Heart right ventricle (tissue), 16 donors: ENCODE measurements at regions not wholly inside any gene's neighbourhood (a gene's known extent, or its start where the extent isn't known, plus 50 kb on each side); places are given as distances from the start of the nearest gene placed in this dataset.

ENCODE experiments used
- ATAC-seq, 8 donors: fragments of 200-7000 bp; cut with Tn5 transposase; one replicate each; pipeline ENCODE4 v1.9.1; 2020; ENCODE audit warnings: mild to moderate bottlenecking in 8 of 8, moderate library complexity in 8 of 8, moderate number of reproducible peaks in 1 of 8
- DNase-seq, 2 donors: peaks; one replicate each; pipeline ENCODE4 v3.0.0-alpha.2; 2020
- H3K27ac ChIP-seq, 10 donors: fragments of 200-600 bp; sonication (generic) in 2 of 10; one replicate each; pipeline versions ENCODE4 v1.5.0 to v1.8.0; 2020 to 2022; ENCODE audit warnings: mild to moderate bottlenecking in 3 of 10
- H3K27me3 ChIP-seq, 7 donors: fragments of 200-600 bp; one replicate each; pipeline ENCODE4 v1.8.0; 2021 to 2022; ENCODE audit warnings: mild to moderate bottlenecking in 2 of 7
- H3K36me3 ChIP-seq, 9 donors: fragments of 200-600 bp; sonication (generic) in 1 of 9; one replicate each; pipeline versions ENCODE4 v1.5.0 to v1.8.0; 2020 to 2022; ENCODE audit warnings: mild to moderate bottlenecking in 2 of 9
- H3K4me1 ChIP-seq, 9 donors: fragments of 200-600 bp; sonication (generic) in 1 of 9; one replicate each; pipeline versions ENCODE4 v1.5.0 to v1.8.0; 2020 to 2022; ENCODE audit warnings: mild to moderate bottlenecking in 4 of 9
- H3K4me3 ChIP-seq, 10 donors: fragments of 200-600 bp; sonication (generic) in 2 of 10; one replicate each; pipeline versions ENCODE4 v1.5.0 to v1.8.0; 2020 to 2022; ENCODE audit warnings: mild to moderate bottlenecking in 7 of 10, moderate library complexity in 2 of 10
- H3K9me3 ChIP-seq, 11 donors: fragments of 200-600 bp in 10 of 11; sonication (generic) in 2 of 11; one replicate each; pipeline versions ENCODE4 v1.5.0 to v1.8.0; 2013 to 2022; ENCODE audit warnings: mild to moderate bottlenecking in 2 of 11, control low read depth in 1 of 11, moderate library complexity in 1 of 11
- WGBS, 2 donors: extraction: QIAGEN DNeasy Blood & Tissue Kit; methylation state at CpG; one replicate each; pipeline ENCODE4 v1.1.7; 2013; ENCODE audit warnings: inconsistent platforms in 1 of 2; 5-methylcytosine and 5-hydroxymethylcytosine counted together
- intact Hi-C, 10 donors: fragments of 100-400 bp; cut with DNase I; formaldehyde crosslinking; loops; one replicate each; pipeline versions ENCODE4 v1.11.1 to v1.14.2; 2022
- TF ChIP-seq, protein P1 (sequence below), 9 donors: fragments of 200-600 bp; sonication (generic) in 2 of 9; IDR thresholded peaks; one replicate each; pipeline versions ENCODE4 v1.5.0 to v1.8.0; 2021 to 2022; ENCODE audit warnings: antibody characterized with exemption in 9 of 9, mild to moderate bottlenecking in 5 of 9, moderate library complexity in 1 of 9
- donor health status: Arrhythmogenic right ventricular cardiomyopathy.
- donor health status: ischemic (EF 13 %, LVEDD 7.1; RV severe dilation, severe dysfunction).
- donor health status: healthy with polysubstance abuse.
- donor health status: DM: no; HTN: yes; CAD: no.
- donor health status: DM: no; HTN: no; CAD: no.
- donor health status: ischemic (EF 25% LVEDD 6.9; RV normal size, moderate dysfunction).
- donor health status: ischemic (EF 25% LVEDD 5.7; RV mildly dilated, moderate dysfunction).
- donor health status: healthy.
- donor health status: DM: yes; HTN: yes; CAD: no.
- donor health status: Ischemic cardiomyopathy.
- donor health status: ischemic (EF 35%, LVEDD 5.7; RV mildly dilated, moderate dysfunction).
- donor health status: nonischemic (EF 11% LVEDD 7.7; RV severe dilation, severe dysfunction).
- donor health status: DM: yes; HTN: yes; CAD: no.
- donor health status: PGD.
- donor health status: ischemic (EF 29% LVEDD 5.4; RV normal size, mild dysfunction).
- donor health status: nonischemic (EF 23%, LVEDD 6.1; RV moderate dilation, normal function).

DNA sequence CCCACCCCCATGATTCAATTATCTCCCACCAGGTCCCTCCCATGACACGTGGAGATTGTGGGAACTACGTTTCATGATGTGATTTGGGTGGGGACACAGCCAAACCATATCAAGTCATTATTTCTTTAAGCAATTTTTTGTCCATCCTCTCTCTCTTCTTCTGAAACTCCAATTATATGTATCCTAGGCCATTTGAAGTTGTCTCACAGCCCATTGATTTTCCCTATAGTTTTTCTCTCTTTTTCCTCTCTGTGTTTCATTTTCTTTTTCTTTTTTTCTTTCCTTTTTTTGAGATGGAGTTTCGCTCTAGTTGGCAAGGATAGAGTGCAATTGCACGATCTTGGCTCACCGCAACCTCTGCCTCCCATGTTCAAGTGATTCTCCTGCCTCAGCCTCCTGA lies 101.9 kb upstream of the CXCL14 start:
- Histone ChIP-seq H3K36me3 (no peaks in the 10 kb centered on the region), H3K27me3 (peaks cover 0 to 9% (median 0%) of the 10 kb centered on the region in 7 donors), H3K9me3 (peaks cover 0 to 62% (median 19%) of the 10 kb centered on the region in 11 donors), H3K4me1 (no peaks in the 10 kb centered on the region), H3K27ac (no peak overlapping the region), H3K4me3 (no peak overlapping the region)
- intact Hi-C loops = no loop called here
- TF ChIP-seq, protein P1, sequence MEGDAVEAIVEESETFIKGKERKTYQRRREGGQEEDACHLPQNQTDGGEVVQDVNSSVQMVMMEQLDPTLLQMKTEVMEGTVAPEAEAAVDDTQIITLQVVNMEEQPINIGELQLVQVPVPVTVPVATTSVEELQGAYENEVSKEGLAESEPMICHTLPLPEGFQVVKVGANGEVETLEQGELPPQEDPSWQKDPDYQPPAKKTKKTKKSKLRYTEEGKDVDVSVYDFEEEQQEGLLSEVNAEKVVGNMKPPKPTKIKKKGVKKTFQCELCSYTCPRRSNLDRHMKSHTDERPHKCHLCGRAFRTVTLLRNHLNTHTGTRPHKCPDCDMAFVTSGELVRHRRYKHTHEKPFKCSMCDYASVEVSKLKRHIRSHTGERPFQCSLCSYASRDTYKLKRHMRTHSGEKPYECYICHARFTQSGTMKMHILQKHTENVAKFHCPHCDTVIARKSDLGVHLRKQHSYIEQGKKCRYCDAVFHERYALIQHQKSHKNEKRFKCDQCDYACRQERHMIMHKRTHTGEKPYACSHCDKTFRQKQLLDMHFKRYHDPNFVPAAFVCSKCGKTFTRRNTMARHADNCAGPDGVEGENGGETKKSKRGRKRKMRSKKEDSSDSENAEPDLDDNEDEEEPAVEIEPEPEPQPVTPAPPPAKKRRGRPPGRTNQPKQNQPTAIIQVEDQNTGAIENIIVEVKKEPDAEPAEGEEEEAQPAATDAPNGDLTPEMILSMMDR (IDR thresholded peaks at IDR 0.05) = no peak
- DNase-seq (no peak), ATAC-seq (no peak)
- WGBS, 2 donors = 77 to 80% methylated on average over 5 of the region's 5 CpGs

DNA sequence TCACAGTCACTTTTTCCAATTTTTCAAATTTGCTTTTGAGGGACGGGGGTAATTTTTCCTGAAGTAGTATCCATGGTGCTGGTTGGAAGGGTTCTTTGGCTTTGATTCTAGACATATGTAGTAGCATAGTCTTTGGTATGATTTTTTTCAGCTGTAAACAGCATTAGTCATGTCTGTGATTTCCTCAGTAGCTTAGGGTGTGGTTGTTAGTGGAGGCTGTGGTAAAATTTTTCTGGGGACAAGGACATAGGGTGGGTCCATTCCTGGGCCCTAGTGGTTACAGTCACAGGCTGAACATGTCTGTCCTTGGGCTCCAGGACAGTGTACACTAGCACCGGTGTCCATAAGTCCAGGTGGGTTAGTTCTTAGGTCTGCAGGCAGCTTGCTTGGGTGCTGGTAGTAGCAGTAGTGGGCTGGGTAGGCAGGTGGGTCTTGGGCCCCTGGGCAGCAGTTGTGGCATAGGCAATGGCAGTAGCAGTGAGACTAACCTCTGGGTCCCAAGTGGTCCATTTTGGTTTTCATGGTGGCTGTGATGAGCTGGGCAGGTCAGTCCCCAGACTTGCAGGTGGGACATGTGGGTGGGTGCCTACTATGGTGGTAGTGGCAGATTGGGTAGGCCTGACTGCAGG lies 100.0 kb upstream of the CXCL14 start:
- no peaks in the 10 kb centered on the region for H3K4me1 ChIP-seq
- H3K9me3 ChIP-seq = peaks cover 0 to 82% (median 25%) of the 10 kb centered on the region in 11 donors
- peaks cover 0 to 9% (median 0%) of the 10 kb centered on the region in 7 donors for H3K27me3 ChIP-seq
- H3K4me3 ChIP-seq = no peak overlapping the region
- intact Hi-C loops = no loop called here
- ATAC-seq (no peak), DNase-seq (no peak)
- no peak overlapping the region for H3K27ac ChIP-seq
- WGBS, 2 donors = 69 to 92% methylated on average over 2 of the region's 2 CpGs
- no peaks in the 10 kb centered on the region for H3K36me3 ChIP-seq
- TF ChIP-seq, protein P1 (IDR thresholded peaks at IDR 0.05) = no peak

DNA sequence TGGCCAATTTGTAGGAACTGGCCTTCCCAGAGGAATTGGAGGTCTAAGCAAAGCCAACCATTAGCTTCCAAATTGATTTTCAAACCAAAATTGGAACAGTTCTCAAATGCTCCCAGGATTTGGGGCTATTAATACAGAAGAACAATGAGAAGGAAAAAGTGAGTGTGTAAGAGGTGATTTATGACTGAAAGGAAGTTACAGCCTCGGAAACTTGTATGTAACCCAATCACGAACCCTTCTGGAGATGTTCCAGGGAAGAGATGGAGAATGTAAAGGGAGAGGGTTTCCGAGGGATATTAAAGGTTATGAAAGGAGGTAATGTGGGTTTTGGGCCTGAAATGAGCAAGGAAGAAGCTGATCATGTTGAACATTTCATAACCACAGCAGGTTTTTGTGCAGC lies 93.2 kb upstream of the CXCL14 start:
- Histone ChIP-seq H3K4me3 (no peak overlapping the region), H3K27me3 (peaks cover 0 to 14% (median 0%) of the 10 kb centered on the region in 7 donors), H3K27ac (no peak overlapping the region), H3K4me1 (no peaks in the 10 kb centered on the region), H3K36me3 (no peaks in the 10 kb centered on the region), H3K9me3 (peaks cover 0 to 30% (median 8%) of the 10 kb centered on the region in 11 donors)
- intact Hi-C loops = no loop called here
- 62 to 67% methylated on average over 3 of the region's 3 CpGs for WGBS, 2 donors
- TF ChIP-seq, protein P1 (IDR thresholded peaks at IDR 0.05) = no peak
- no peak for DNase-seq
- ATAC-seq = no peak

DNA sequence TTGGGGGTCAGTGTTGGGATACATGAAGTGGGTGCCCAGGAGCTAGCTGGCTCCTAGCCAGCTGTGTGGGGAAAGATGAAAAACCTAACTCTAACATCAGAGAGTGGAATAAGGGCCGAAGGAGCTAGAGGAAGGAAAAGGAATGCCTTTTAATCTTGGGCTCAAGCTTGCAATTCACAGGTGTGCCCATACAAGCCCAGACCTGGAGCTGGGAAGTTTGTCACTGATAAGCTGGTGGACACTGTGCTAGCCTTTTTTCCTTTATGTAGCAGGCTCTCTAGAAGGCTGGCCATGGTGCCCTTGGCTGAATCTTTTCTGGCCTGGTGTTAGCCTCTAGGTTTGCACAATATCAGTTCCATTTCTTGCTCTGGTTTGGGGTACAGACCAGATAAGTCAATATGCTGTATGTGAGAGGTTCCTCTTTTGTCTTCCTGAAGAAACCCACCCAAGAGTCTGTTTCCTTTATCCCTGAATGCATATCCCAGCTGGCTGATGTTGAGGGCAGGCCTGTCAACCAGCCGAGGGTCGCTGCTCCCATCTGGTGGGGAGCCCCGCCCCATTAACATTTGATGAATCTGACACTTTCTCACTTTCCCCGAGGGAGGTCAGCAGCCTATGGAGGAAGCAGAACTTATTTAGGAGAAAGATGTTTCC lies 92.4 kb upstream of the CXCL14 start:
- H3K27ac ChIP-seq = no peak overlapping the region
- peaks cover 0 to 21% (median 1%) of the 10 kb centered on the region in 7 donors for H3K27me3 ChIP-seq
- H3K4me3 ChIP-seq = no peak overlapping the region
- TF ChIP-seq, protein P1 (IDR thresholded peaks at IDR 0.05) = no peak
- no peak for ATAC-seq
- no peaks in the 10 kb centered on the region for H3K36me3 ChIP-seq
- DNase-seq = no peak
- intact Hi-C loops = no loop called here
- 42 to 44% methylated on average over 5 of the region's 5 CpGs for WGBS, 2 donors
- no peaks in the 10 kb centered on the region for H3K4me1 ChIP-seq
- peaks cover 0 to 25% (median 7%) of the 10 kb centered on the region in 11 donors for H3K9me3 ChIP-seq
